ENCODE measurements at regions not wholly inside any gene's neighbourhood (a gene's known extent, or its start where the extent isn't known, plus 50 kb on each side); places are given as distances from the start of the nearest gene placed in this dataset.

DNA sequence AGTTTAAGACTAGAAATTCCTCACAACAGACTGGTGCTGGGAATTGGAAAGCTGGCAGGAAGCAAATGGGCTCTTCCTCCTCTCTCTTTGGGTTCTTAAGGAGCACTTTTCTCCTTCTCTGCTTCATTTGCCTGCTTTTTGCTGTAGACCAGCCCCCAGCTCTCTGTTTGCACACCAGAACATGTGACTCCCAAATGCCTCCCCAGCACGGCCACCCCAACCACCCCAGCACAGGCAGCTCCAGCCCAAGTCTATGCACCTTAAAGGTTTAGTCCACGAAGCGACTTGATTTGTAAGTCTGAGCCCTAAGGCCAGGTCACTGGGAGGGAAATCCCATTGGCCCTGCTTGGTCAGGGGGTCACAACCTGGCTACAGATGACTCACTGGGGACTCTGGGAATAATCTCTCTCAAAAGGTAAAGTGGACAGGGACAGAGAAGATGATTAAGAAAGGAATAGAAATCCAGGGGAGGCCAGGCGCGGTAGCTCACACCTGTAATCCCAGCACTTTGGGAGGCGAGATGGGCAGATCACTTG lies 377.8 kb upstream of the PROK2 start:
- no peak for TF ChIP-seq POLR2A (IDR thresholded peaks at IDR 0.05; ENCODE audit: low read depth, low read length)
- TF ChIP-seq TAF1 (IDR thresholded peaks at IDR 0.05; ENCODE audit: borderline replicate concordance, low read depth, low read length): no peak
